ENCODE measurements at regions not wholly inside any gene's neighbourhood (a gene's known extent, or its start where the extent isn't known, plus 50 kb on each side); places are given as distances from the start of the nearest gene placed in this dataset.

- TF ChIP-seq CTCF (IDR thresholded peaks at IDR 0.05) (no peak), EZH2 (IDR thresholded peaks at IDR 0.05; ENCODE audit: borderline replicate concordance, insufficient read depth, low read depth, low read length, poor library complexity, severe bottlenecking) (no peak)
Observed at GRCh38 chr2:195018462-195018861, 638.6 kb upstream of the SLC39A10 start.

Measured in B cell (primary cell).